Posterior cingulate gyrus (tissue), 11 donors: ENCODE measurements at regions not wholly inside any gene's neighbourhood (a gene's known extent, or its start where the extent isn't known, plus 50 kb on each side); places are given as distances from the start of the nearest gene placed in this dataset.
"Not testable (repeated sequence)": the region's sequence is repeated elsewhere in the genome, so short reads cannot be mapped to it uniquely, and the experiment has no call there.

Experiments used
- DNase-seq, 10 donors: peaks; one replicate each; pipeline versions ENCODE4 v3.0.0 to v3.0.0-alpha.2; 2020 to 2021; ENCODE audit warnings: mixed read lengths in 3 of 10
- intact Hi-C: fragments of 100-400 bp; cut with DNase I; formaldehyde crosslinking; loops from one replicate; pipeline ENCODE4 v1.15.1; 2023

GRCh38 chr2:8107621-8108378 is 574.1 kb upstream of the ID2 start:
- intact Hi-C loops: no loop called here
- no peak for DNase-seq

GRCh38 chr2:8110716-8111115 is 571.1 kb upstream of the ID2 start:
- intact Hi-C loops: no loop called here

GRCh38 chr2:8111193-8111592 is 570.7 kb upstream of the ID2 start:
- DNase-seq: no peak
- intact Hi-C loops: no loop called here

More at GRCh38 chr2:8110716-8111115, 571.1 kb upstream of the ID2 start:
- no peak for DNase-seq

- DNase-seq: no peak
- intact Hi-C loops: no loop called here
These were observed 566.4 kb upstream of the ID2 start for GRCh38 chr2:8115456-8115855.

- intact Hi-C loops: no loop called here
- no peak for DNase-seq
These were observed 565.9 kb upstream of the ID2 start for GRCh38 chr2:8115966-8116365.

- DNase-seq: no peak
- intact Hi-C loops: no loop called here
These were observed 565.2 kb upstream of the ID2 start for GRCh38 chr2:8116661-8117060.

GRCh38 chr2:8118940-8119781 is 562.7 kb upstream of the ID2 start:
- peak in 1 of 10 donors; percentile 63 for DNase-seq
- intact Hi-C loops: no loop called here

GRCh38 chr2:8119782-8120505 is 561.9 kb upstream of the ID2 start:
- DNase-seq: no peak
- intact Hi-C loops: no loop called here

GRCh38 chr2:8120506-8120860 is 561.4 kb upstream of the ID2 start:
- intact Hi-C loops: no loop called here
- DNase-seq: no peak

- DNase-seq: no peak
- intact Hi-C loops: no loop called here
These were observed 560.6 kb upstream of the ID2 start for GRCh38 chr2:8121022-8121825.

GRCh38 chr2:8121826-8122513 is 559.9 kb upstream of the ID2 start:
- intact Hi-C loops: no loop called here
- no peak for DNase-seq

GRCh38 chr2:8122520-8122919 is 559.3 kb upstream of the ID2 start:
- no peak for DNase-seq
- intact Hi-C loops: no loop called here

- intact Hi-C loops: no loop called here
- no peak for DNase-seq
These were observed 558.4 kb upstream of the ID2 start for GRCh38 chr2:8123464-8123863.

- no peak for DNase-seq
- intact Hi-C loops: no loop called here
These were observed 555.8 kb upstream of the ID2 start for GRCh38 chr2:8125741-8126711.

GRCh38 chr2:8126783-8127182 is 555.1 kb upstream of the ID2 start:
- DNase-seq: no peak
- intact Hi-C loops: no loop called here

- intact Hi-C loops: not testable (repeated sequence)
These were observed 550.4 kb upstream of the ID2 start for GRCh38 chr2:8131423-8131822.

GRCh38 chr2:8132351-8132831 is 549.5 kb upstream of the ID2 start:
- intact Hi-C loops: no loop called here
- DNase-seq: peak in 6 of 10 donors; percentile 21 to 81 (median 53)

More at GRCh38 chr2:8131423-8131822, 550.4 kb upstream of the ID2 start:
- not testable (repeated sequence) for DNase-seq

GRCh38 chr2:8132879-8133278 is 549.0 kb upstream of the ID2 start:
- DNase-seq: peak in 1 of 10 donors; percentile 51
- intact Hi-C loops: no loop called here
